Fibroblast of lung (primary cell): ENCODE measurements at regions not wholly inside any gene's neighbourhood (a gene's known extent, or its start where the extent isn't known, plus 50 kb on each side); places are given as distances from the start of the nearest gene placed in this dataset.

Experiments used
- DNase-seq, 2 donors: peaks; one replicate each; pipeline versions ENCODE4 v3.0.0 to v3.0.0-alpha.2; 2010; ENCODE audit warnings: low read depth in 2 of 2
- H2AFZ ChIP-seq: 2 replicates; pipeline ENCODE4 v1.5.1; 2012; ENCODE audit warnings: low read length, control low read depth, inconsistent platforms
- H3K27ac ChIP-seq: 2 replicates; pipeline ENCODE4 v1.5.1; 2011; ENCODE audit warnings: low read length, control low read depth; ENCODE audit not compliant: insufficient read depth
- H3K27me3 ChIP-seq: 2 replicates; pipeline ENCODE4 v1.5.1; 2011; ENCODE audit warnings: mild to moderate bottlenecking, low read length; ENCODE audit not compliant: control insufficient read depth, insufficient read depth
- H3K36me3 ChIP-seq: 2 replicates; pipeline ENCODE4 v1.5.1; 2011; ENCODE audit warnings: low read length; ENCODE audit not compliant: control insufficient read depth, insufficient read depth
- H3K4me1 ChIP-seq: 2 replicates; pipeline ENCODE4 v1.5.1; 2011; ENCODE audit warnings: low read length; ENCODE audit not compliant: control insufficient read depth, insufficient read depth; ENCODE audit errors: extremely low read depth
- H3K4me2 ChIP-seq: 2 replicates; pipeline ENCODE4 v1.5.1; 2011; ENCODE audit warnings: low read length, control low read depth; ENCODE audit not compliant: insufficient read depth; ENCODE audit errors: extremely low read depth
- H3K4me3 ChIP-seq, 4 experiments: fragments of 200-600 bp in 1 of 4; sonication (generic) in 1 of 4; replicated peaks in 1 of 4; 2 replicates each; pipeline ENCODE4 v1.5.1; 2011 to 2016; ENCODE audit warnings: low read length in 4 of 4, low read depth in 3 of 4, mild to moderate bottlenecking in 3 of 4, control low read depth in 2 of 4, inconsistent platforms in 1 of 4, mixed read lengths in 1 of 4; ENCODE audit not compliant: insufficient read depth in 1 of 4; ENCODE audit errors: control extremely low read depth in 1 of 4
- H3K79me2 ChIP-seq: 2 replicates; pipeline ENCODE4 v1.5.1; 2012; ENCODE audit warnings: mild to moderate bottlenecking, low read length, inconsistent platforms; ENCODE audit not compliant: control insufficient read depth, insufficient read depth
- H3K9ac ChIP-seq: 2 replicates; pipeline ENCODE4 v1.5.1; 2011; ENCODE audit warnings: mild to moderate bottlenecking, low read length, control low read depth; ENCODE audit not compliant: insufficient read depth
- H3K9me3 ChIP-seq: 2 replicates; pipeline ENCODE4 v1.5.1; 2012; ENCODE audit warnings: low read depth, low read length; ENCODE audit not compliant: control insufficient read depth, insufficient read depth
- H4K20me1 ChIP-seq: 2 replicates; pipeline ENCODE4 v1.5.1; 2011; ENCODE audit warnings: low read length; ENCODE audit not compliant: control insufficient read depth, insufficient read depth; ENCODE audit errors: extremely low read depth
- EZH2 ChIP-seq: IDR thresholded peaks from 2 replicates; pipeline ENCODE4 v1.5.1; 2012; ENCODE audit warnings: low read length, control low read depth, mild to moderate bottlenecking; ENCODE audit errors: missing control alignments
- TF ChIP-seq, protein P1 (sequence below), 2 donors: IDR thresholded peaks in 1 of 2; conservative IDR thresholded peaks in 1 of 2; 1 replicate in 1 of 2; 2 replicates in 1 of 2; pipeline ENCODE4 v1.5.1; 2011 to 2012; ENCODE audit warnings: low read length in 2 of 2, control low read depth in 1 of 2, inconsistent platforms in 1 of 2, low read depth in 1 of 2, mild to moderate bottlenecking in 1 of 2

DNA sequence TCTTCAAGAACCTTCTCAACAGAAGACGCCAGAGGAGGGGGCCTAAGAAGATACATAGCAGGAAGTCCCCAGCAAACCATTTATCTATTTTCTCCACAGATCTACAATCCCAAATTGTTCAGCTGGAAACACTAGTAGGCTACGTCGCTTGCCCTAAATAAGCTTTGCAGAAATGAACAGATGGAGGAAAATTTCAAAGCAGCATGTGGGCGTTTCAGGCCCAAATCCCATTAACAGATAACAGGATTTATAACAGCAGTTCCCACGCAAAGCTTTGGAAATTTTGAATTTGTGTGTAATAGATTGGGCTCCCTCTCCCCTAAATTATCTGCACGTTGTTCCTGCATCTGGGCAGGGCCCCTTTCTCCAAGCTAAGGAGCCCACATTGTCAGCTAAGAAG lies 60.6 kb upstream of the FRMD4A start:
- no peaks in the 10 kb centered on the region for H3K36me3 ChIP-seq
- H3K27me3 ChIP-seq, result no peaks in the 10 kb centered on the region
- no peak overlapping the region for H3K4me3 ChIP-seq
- no peaks in the 10 kb centered on the region for H3K9me3 ChIP-seq
- no peak for DNase-seq
- H3K4me1 ChIP-seq, result peaks cover 4% of the 10 kb centered on the region
- H2AFZ ChIP-seq, result no peak overlapping the region
- no peak overlapping the region for H3K27ac ChIP-seq
- H3K79me2 ChIP-seq, result no peaks in the 10 kb centered on the region
- no peaks in the 10 kb centered on the region for H4K20me1 ChIP-seq
- H3K4me2 ChIP-seq, result no peak overlapping the region
- TF ChIP-seq EZH2, result no peak
- TF ChIP-seq, protein P1, sequence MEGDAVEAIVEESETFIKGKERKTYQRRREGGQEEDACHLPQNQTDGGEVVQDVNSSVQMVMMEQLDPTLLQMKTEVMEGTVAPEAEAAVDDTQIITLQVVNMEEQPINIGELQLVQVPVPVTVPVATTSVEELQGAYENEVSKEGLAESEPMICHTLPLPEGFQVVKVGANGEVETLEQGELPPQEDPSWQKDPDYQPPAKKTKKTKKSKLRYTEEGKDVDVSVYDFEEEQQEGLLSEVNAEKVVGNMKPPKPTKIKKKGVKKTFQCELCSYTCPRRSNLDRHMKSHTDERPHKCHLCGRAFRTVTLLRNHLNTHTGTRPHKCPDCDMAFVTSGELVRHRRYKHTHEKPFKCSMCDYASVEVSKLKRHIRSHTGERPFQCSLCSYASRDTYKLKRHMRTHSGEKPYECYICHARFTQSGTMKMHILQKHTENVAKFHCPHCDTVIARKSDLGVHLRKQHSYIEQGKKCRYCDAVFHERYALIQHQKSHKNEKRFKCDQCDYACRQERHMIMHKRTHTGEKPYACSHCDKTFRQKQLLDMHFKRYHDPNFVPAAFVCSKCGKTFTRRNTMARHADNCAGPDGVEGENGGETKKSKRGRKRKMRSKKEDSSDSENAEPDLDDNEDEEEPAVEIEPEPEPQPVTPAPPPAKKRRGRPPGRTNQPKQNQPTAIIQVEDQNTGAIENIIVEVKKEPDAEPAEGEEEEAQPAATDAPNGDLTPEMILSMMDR (conservative IDR thresholded peaks at IDR 0.05 in 1 of 2, IDR thresholded peaks at IDR 0.05 in 1 of 2; ENCODE audit: low read depth in 1 of 2, low read length in 2 of 2), result peak in 1 of 2 donors; percentile 1
- no peak overlapping the region for H3K9ac ChIP-seq

- H3K27me3 ChIP-seq, result no peaks in the 10 kb centered on the region
- H3K27ac ChIP-seq, result no peak overlapping the region
Observed at GRCh38 chr10:14389981-14390590, 59.4 kb upstream of the FRMD4A start.

GRCh38 chr10:14385596-14386593 lies 55.2 kb upstream of the FRMD4A start:
- no peaks in the 10 kb centered on the region for H4K20me1 ChIP-seq
- no peaks in the 10 kb centered on the region for H3K9me3 ChIP-seq
- H3K27ac ChIP-seq, result peak overlapping the region; percentile 33
- no peaks in the 10 kb centered on the region for H3K36me3 ChIP-seq
- peak overlapping the region; percentile 41 for H3K4me2 ChIP-seq
- TF ChIP-seq, protein P1 (conservative IDR thresholded peaks at IDR 0.05 in 1 of 2, IDR thresholded peaks at IDR 0.05 in 1 of 2; ENCODE audit: low read depth in 1 of 2, low read length in 2 of 2), result peak in 1 of 2 donors; percentile 30
- TF ChIP-seq EZH2, result no peak
- DNase-seq, result peak; percentile 79 to 97
- H3K4me3 ChIP-seq, result no peak overlapping the region
- no peak overlapping the region for H3K9ac ChIP-seq
- peaks cover 3% of the 10 kb centered on the region for H3K4me1 ChIP-seq
- no peaks in the 10 kb centered on the region for H3K27me3 ChIP-seq
- H3K79me2 ChIP-seq, result no peaks in the 10 kb centered on the region
- no peak overlapping the region for H2AFZ ChIP-seq

More at GRCh38 chr10:14389981-14390590, 59.4 kb upstream of the FRMD4A start:
- no peak overlapping the region for H2AFZ ChIP-seq
- no peak overlapping the region for H3K4me2 ChIP-seq
- H3K4me3 ChIP-seq, result no peak overlapping the region
- H3K9ac ChIP-seq, result no peak overlapping the region
- no peaks in the 10 kb centered on the region for H3K79me2 ChIP-seq
- no peak for TF ChIP-seq EZH2
- TF ChIP-seq, protein P1 (conservative IDR thresholded peaks at IDR 0.05 in 1 of 2, IDR thresholded peaks at IDR 0.05 in 1 of 2; ENCODE audit: low read depth in 1 of 2, low read length in 2 of 2), result no peak
- peaks cover 3% of the 10 kb centered on the region for H3K4me1 ChIP-seq
- DNase-seq, result no peak
- no peaks in the 10 kb centered on the region for H3K9me3 ChIP-seq
- H3K36me3 ChIP-seq, result no peaks in the 10 kb centered on the region
- H4K20me1 ChIP-seq, result no peaks in the 10 kb centered on the region
